DND-41 (cell line): ENCODE measurements at regions not wholly inside any gene's neighbourhood (a gene's known extent, or its start where the extent isn't known, plus 50 kb on each side); places are given as distances from the start of the nearest gene placed in this dataset.

Source experiments
- CTCF ChIP-seq: IDR thresholded peaks from 2 replicates; pipeline ENCODE4 v1.5.1; 2012; ENCODE audit warnings: borderline replicate concordance, low read length, moderate library complexity, mild to moderate bottlenecking; ENCODE audit not compliant: poor library complexity, severe bottlenecking; ENCODE audit errors: extremely low read depth
- EZH2 ChIP-seq: IDR thresholded peaks from 3 replicates; pipeline ENCODE4 v1.6.1; 2012; ENCODE audit warnings: borderline replicate concordance, low read depth, mild to moderate bottlenecking, moderate library complexity, low read length, inconsistent platforms; ENCODE audit not compliant: severe bottlenecking

- TF ChIP-seq CTCF (no peak), EZH2 (no peak)
Measured at GRCh38 chr6:139954463-139955071, 580.1 kb upstream of the CITED2 start.
